ENCODE measurements at regions not wholly inside any gene's neighbourhood (a gene's known extent, or its start where the extent isn't known, plus 50 kb on each side); places are given as distances from the start of the nearest gene placed in this dataset.
A peak's percentile ranks its signal among the peaks of the same experiment; 100 is the strongest.

DNA sequence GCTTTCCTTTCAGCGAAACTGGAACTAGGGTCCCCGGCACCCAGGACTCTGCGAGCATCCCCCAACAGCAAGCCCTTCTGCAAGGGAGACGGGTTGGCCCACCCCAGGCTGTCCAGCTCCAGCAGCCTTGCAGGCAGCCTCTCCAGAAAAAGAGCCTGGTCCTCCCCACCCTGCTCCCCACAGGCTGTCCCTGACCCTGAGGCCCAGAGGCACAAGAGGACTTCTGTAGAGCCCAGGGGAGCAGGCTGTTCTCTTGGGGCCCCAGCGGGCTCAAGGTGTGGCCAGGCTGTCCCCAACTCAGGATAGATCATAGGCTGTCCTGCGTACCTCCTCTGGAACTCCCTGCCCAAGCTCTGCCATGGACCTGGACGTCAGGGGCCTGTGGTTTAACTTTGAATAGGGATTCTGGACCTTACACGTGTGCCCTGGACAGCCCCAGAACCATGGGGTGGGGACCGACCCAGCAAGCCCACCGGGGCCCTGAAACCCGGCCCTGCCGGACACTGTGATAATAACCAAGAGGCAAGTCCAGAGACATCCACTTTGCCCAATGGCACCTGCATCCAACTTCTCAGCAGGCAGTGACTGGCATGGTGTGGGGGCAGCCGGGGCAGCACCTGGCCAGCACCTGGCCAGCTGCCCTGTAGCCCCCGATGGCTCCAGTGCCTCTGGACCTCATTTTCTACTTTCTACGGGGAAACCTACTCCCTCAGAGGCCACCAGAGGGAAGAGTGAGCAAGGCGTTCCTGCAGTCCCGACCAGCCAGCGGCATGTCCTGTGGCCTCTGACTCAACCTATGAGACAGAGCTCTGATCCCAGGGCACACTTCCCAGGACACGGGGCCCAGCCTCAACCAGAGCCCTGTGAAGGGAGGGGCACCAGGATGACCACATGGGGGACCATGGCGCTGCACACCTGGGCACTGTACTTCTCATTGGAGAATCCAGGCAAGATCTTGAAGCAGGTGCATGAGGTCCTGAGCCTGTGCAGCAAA lies 50.9 kb upstream of the TPM4 start:
- H3K4me1 ChIP-seq, result no peaks in the 10 kb centered on the region
- H3K27ac ChIP-seq, result no peak overlapping the region
- no peak overlapping the region for H3K4me3 ChIP-seq
- 20 to 45% methylated on average over 4 to 20 of the region's 20 CpGs for WGBS, 2 donors
- intact Hi-C loops (cut with DNase I), result no loop called here
- DNase-seq, result peak; percentile 23 to 40 (median 32)
- H3K27me3 ChIP-seq, result no peaks in the 10 kb centered on the region
- ATAC-seq, result peak; percentile 53
- H3K36me3 ChIP-seq (replicated peaks in 1 of 2; ENCODE audit: insufficient read depth in 1 of 2, low read depth in 2 of 2), result no peaks in the 10 kb centered on the region
- H3K9me3 ChIP-seq, result no peaks in the 10 kb centered on the region
- TF ChIP-seq, protein P1, sequence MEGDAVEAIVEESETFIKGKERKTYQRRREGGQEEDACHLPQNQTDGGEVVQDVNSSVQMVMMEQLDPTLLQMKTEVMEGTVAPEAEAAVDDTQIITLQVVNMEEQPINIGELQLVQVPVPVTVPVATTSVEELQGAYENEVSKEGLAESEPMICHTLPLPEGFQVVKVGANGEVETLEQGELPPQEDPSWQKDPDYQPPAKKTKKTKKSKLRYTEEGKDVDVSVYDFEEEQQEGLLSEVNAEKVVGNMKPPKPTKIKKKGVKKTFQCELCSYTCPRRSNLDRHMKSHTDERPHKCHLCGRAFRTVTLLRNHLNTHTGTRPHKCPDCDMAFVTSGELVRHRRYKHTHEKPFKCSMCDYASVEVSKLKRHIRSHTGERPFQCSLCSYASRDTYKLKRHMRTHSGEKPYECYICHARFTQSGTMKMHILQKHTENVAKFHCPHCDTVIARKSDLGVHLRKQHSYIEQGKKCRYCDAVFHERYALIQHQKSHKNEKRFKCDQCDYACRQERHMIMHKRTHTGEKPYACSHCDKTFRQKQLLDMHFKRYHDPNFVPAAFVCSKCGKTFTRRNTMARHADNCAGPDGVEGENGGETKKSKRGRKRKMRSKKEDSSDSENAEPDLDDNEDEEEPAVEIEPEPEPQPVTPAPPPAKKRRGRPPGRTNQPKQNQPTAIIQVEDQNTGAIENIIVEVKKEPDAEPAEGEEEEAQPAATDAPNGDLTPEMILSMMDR (IDR thresholded peaks at IDR 0.05), result peak in 5 of 7 experiments; percentile 9 to 38 (median 31)
- TF ChIP-seq POLR2A (IDR thresholded peaks at IDR 0.05), result no peak

DNA sequence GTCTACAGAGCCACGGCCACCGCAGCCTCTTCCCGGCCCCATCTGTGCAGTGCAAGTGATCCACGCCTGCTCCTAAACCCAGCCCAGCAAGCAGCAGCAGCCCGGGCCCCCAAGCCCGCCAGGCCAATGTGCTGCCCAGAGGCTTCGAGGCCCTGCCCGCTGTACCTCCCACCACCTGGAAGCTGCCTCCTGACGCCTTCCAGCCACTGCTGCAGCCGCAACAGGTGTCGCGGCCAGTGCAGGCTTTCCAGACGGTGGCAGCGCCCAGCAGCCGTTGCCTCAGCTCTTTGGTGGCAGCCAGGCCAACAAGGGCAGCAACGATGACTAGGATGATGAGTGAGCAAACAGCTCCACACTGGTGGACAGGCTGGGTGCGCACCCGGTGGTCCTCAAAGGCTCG lies 50.2 kb upstream of the TPM4 start:
- ATAC-seq (no peak), DNase-seq (no peak)
- intact Hi-C loops (cut with DNase I), result no loop called here
- Histone ChIP-seq H3K27ac (no peak overlapping the region), H3K36me3 (replicated peaks in 1 of 2; ENCODE audit: insufficient read depth in 1 of 2, low read depth in 2 of 2) (no peaks in the 10 kb centered on the region), H3K4me3 (no peak overlapping the region), H3K27me3 (no peaks in the 10 kb centered on the region), H3K9me3 (no peaks in the 10 kb centered on the region), H3K4me1 (no peaks in the 10 kb centered on the region)
- WGBS, 2 donors, result 73 to 86% methylated on average over 4 to 16 of the region's 19 CpGs
- TF ChIP-seq, protein P1 (IDR thresholded peaks at IDR 0.05), result no peak
- no peak for TF ChIP-seq POLR2A (IDR thresholded peaks at IDR 0.05)

Data from body of pancreas (tissue), 4 donors.